Prostate gland (tissue), 2 donors: ENCODE measurements at regions not wholly inside any gene's neighbourhood (a gene's known extent, or its start where the extent isn't known, plus 50 kb on each side); places are given as distances from the start of the nearest gene placed in this dataset.

Source experiments
- CTCF ChIP-seq, 4 experiments: fragments of 200-600 bp in 2 of 4; fragments of 450-650 bp in 2 of 4; sonication (generic) in 2 of 4; IDR thresholded peaks; 1 replicate in 3 of 4; 2 replicates in 1 of 4; pipeline ENCODE4 v1.5.1; 2016 to 2019; ENCODE audit warnings: antibody characterized with exemption in 4 of 4, mild to moderate bottlenecking in 2 of 4, moderate library complexity in 2 of 4
- POLR2A ChIP-seq: fragments of 450-650 bp; IDR thresholded peaks from one replicate; pipeline ENCODE4 v1.6.1; 2016; ENCODE audit warnings: antibody characterized with exemption, mild to moderate bottlenecking
- POLR2AphosphoS5 ChIP-seq: sonication (generic); formaldehyde crosslinking; IDR thresholded peaks from one replicate; pipeline ENCODE4 v1.6.1; 2017; ENCODE audit warnings: antibody characterized with exemption

GRCh38 chr21:27564684-27565301, 597.9 kb upstream of the ADAMTS5 start:
- TF ChIP-seq CTCF (IDR thresholded peaks at IDR 0.05) (peak in 3 of 4 experiments; percentile 36 to 54 (median 53)), POLR2A (no peak), POLR2AphosphoS5 (no peak)
